ENCODE measurements at regions not wholly inside any gene's neighbourhood (a gene's known extent, or its start where the extent isn't known, plus 50 kb on each side); places are given as distances from the start of the nearest gene placed in this dataset.

DNA sequence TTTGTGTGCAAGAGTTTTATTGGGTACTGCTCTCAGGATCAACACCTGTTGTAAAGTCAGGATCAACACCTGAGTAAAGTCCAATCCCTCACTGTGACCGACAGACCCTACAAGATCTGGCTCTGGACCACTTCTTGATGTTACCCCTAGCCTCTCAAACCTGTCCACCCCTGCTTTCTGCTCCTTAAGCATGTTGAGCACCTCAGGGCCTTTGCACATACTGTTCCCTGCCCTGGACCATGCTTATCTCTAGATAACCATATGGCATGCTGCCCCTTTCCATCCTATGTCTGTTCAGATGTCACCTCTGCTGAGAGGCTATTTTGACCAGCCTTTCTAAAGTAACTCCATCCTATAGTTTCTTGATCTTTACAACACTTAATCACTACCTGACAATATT lies 269.6 kb downstream of the SMARCA2 start:
- intact Hi-C loops (cut with micrococcal nuclease) (no loop called here), in situ Hi-C loops (cut with MboI; ENCODE audit: low sequenced_read_pairs) (no loop called here), dilution Hi-C loops (cut with HindIII; ENCODE audit: low sequenced_read_pairs, unreplicated experiment) (no loop called here)
- no peak overlapping the region for H3K14ac ChIP-seq (replicated peaks; ENCODE audit: low read depth, low read length)
- no TSS peak for BruUV-seq (replicated peaks)
- no peak overlapping the region for H4K8ac ChIP-seq (ENCODE audit: low read depth in 2 of 2, low read length in 2 of 2)
- H3K4ac ChIP-seq (ENCODE audit: low read depth, low read length) = no peak overlapping the region
- no peaks in the 10 kb centered on the region for H3K79me1 ChIP-seq (ENCODE audit: low read depth in 1 of 2, low read length in 2 of 2)
- H2AK9ac ChIP-seq (replicated peaks; ENCODE audit: low read depth, low read length, poor library complexity) = no peak overlapping the region
- H4K20me1 ChIP-seq (ENCODE audit: insufficient read depth, low read length) = no peaks in the 10 kb centered on the region
- no peaks in the 10 kb centered on the region; the same call in 1 of the 2 replicates for H3K27me3 ChIP-seq (ENCODE audit: control insufficient read depth, insufficient read depth, low read length)
- TF ChIP-seq, protein P1, sequence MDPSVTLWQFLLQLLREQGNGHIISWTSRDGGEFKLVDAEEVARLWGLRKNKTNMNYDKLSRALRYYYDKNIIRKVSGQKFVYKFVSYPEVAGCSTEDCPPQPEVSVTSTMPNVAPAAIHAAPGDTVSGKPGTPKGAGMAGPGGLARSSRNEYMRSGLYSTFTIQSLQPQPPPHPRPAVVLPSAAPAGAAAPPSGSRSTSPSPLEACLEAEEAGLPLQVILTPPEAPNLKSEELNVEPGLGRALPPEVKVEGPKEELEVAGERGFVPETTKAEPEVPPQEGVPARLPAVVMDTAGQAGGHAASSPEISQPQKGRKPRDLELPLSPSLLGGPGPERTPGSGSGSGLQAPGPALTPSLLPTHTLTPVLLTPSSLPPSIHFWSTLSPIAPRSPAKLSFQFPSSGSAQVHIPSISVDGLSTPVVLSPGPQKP (IDR thresholded peaks at IDR 0.05; ENCODE audit: borderline replicate concordance, low read depth, low read length) = no peak
- TF ChIP-seq, protein P2, sequence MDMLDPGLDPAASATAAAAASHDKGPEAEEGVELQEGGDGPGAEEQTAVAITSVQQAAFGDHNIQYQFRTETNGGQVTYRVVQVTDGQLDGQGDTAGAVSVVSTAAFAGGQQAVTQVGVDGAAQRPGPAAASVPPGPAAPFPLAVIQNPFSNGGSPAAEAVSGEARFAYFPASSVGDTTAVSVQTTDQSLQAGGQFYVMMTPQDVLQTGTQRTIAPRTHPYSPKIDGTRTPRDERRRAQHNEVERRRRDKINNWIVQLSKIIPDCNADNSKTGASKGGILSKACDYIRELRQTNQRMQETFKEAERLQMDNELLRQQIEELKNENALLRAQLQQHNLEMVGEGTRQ (IDR thresholded peaks at IDR 0.05; ENCODE audit: low read depth, low read length) = no peak
- TF ChIP-seq MAFK (IDR thresholded peaks at IDR 0.05; ENCODE audit: low read depth, low read length) (no peak), POLR2A (IDR thresholded peaks at IDR 0.05; ENCODE audit: low read depth, low read length) (no peak), FOS (IDR thresholded peaks at IDR 0.05; ENCODE audit: low read depth, low read length) (no peak), RFX5 (IDR thresholded peaks at IDR 0.05; ENCODE audit: low read depth, low read length) (no peak), SMC3 (IDR thresholded peaks at IDR 0.05; ENCODE audit: low read depth, low read length) (no peak), CHD1 (IDR thresholded peaks at IDR 0.05; ENCODE audit: low read depth, low read length) (no peak), RCOR1 (IDR thresholded peaks at IDR 0.05; ENCODE audit: insufficient replicate concordance, low read length) (no peak), BHLHE40 (IDR thresholded peaks at IDR 0.05; ENCODE audit: low read depth, low read length) (no peak), MXI1 (IDR thresholded peaks at IDR 0.05; ENCODE audit: borderline replicate concordance, low read depth, low read length) (no peak), CEBPB (IDR thresholded peaks at IDR 0.05; ENCODE audit: low read depth, low read length) (no peak)
- TF ChIP-seq, protein P3, sequence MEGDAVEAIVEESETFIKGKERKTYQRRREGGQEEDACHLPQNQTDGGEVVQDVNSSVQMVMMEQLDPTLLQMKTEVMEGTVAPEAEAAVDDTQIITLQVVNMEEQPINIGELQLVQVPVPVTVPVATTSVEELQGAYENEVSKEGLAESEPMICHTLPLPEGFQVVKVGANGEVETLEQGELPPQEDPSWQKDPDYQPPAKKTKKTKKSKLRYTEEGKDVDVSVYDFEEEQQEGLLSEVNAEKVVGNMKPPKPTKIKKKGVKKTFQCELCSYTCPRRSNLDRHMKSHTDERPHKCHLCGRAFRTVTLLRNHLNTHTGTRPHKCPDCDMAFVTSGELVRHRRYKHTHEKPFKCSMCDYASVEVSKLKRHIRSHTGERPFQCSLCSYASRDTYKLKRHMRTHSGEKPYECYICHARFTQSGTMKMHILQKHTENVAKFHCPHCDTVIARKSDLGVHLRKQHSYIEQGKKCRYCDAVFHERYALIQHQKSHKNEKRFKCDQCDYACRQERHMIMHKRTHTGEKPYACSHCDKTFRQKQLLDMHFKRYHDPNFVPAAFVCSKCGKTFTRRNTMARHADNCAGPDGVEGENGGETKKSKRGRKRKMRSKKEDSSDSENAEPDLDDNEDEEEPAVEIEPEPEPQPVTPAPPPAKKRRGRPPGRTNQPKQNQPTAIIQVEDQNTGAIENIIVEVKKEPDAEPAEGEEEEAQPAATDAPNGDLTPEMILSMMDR (conservative IDR thresholded peaks at IDR 0.05; ENCODE audit: low read depth, low read length) = no peak
- peaks cover 1% of the 10 kb centered on the region; the same call in 1 of the 2 replicates for H3K4me1 ChIP-seq (ENCODE audit: control insufficient read depth, insufficient read depth, low read length)
- ATAC-seq (ENCODE audit: low read depth) (no peak), DNase-seq (no peak)
- no peak overlapping the region for H3K4me3 ChIP-seq (ENCODE audit: insufficient read depth, low read depth, low read length)
- no peak overlapping the region for H2BK20ac ChIP-seq (ENCODE audit: low read depth, low read length)
- H3K36me3 ChIP-seq (ENCODE audit: control insufficient read depth, insufficient read depth, low read length) = no peaks in the 10 kb centered on the region
- no peak overlapping the region for H4K5ac ChIP-seq (ENCODE audit: low read depth, low read length)
- no peak overlapping the region for H2AK5ac ChIP-seq (ENCODE audit: low read depth, low read length)
- no peak overlapping the region for H3K4me2 ChIP-seq (ENCODE audit: low read depth, low read length)
- H2BK5ac ChIP-seq (ENCODE audit: low read depth, low read length, poor library complexity, severe bottlenecking) = no peak overlapping the region
- no peak overlapping the region for H2BK120ac ChIP-seq (ENCODE audit: low read depth, low read length)
- no peak overlapping the region for H3K27ac ChIP-seq (ENCODE audit: insufficient read depth, low read length)
- no peak overlapping the region for H2AFZ ChIP-seq (replicated peaks; ENCODE audit: low read length, poor library complexity)
- H3K9me3 ChIP-seq (ENCODE audit: control insufficient read depth, insufficient read depth, low read length) = no peaks in the 10 kb centered on the region
- no peak overlapping the region for H2BK15ac ChIP-seq (ENCODE audit: low read depth, low read length)
- WGBS, 2 experiments (ENCODE audit: extremely low coverage in 2 of 2, insufficient read length in 1 of 2) = 60% methylated on average over 1 of the region's 1 CpG; no CpG with 5 or more reads in 1 of the 2 experiments
- H4K91ac ChIP-seq (ENCODE audit: insufficient read depth, low read depth, low read length) = no peak overlapping the region
- H3K18ac ChIP-seq (ENCODE audit: low read depth, low read length) = no peak overlapping the region
- no peak overlapping the region for H3K9ac ChIP-seq (ENCODE audit: low read depth, low read length)
- ChIA-PET POLR2A (ENCODE audit: unreplicated experiment) (no interaction called here), CTCF (no interaction called here)
- no peaks in the 10 kb centered on the region for H3K9me1 ChIP-seq (ENCODE audit: insufficient read depth, low read length)
- H3K23ac ChIP-seq (ENCODE audit: low read depth, low read length) = no peak overlapping the region
- no peak overlapping the region for H3K56ac ChIP-seq (ENCODE audit: extremely low read depth, insufficient read depth, low read length)

All from IMR-90 (cell line).